ENCODE measurements at regions not wholly inside any gene's neighbourhood (a gene's known extent, or its start where the extent isn't known, plus 50 kb on each side); places are given as distances from the start of the nearest gene placed in this dataset.

- ChIA-PET RAD21 (ENCODE audit: low non-redundant PET in 1 of 2, low total read pairs in 2 of 2, uncharacterized antibody in 2 of 2, unreplicated experiment in 2 of 2) (no interaction called here), POLR2A (no interaction called here), CTCF (no interaction called here)
- no peak overlapping the region for H2AFZ ChIP-seq (ENCODE audit: low read depth, low read length, poor library complexity, severe bottlenecking)
- H3K36me3 ChIP-seq (ENCODE audit: control insufficient read depth in 1 of 2, insufficient read depth in 2 of 2, low read length in 2 of 2), result no peaks in the 10 kb centered on the region
- no peak for DNase-seq (ENCODE audit: low read depth, low spot score)
- ATAC-seq, result no peak
- no peaks in the 10 kb centered on the region for H4K20me1 ChIP-seq (ENCODE audit: insufficient read depth)
- no peaks in the 10 kb centered on the region for H3K4me1 ChIP-seq (ENCODE audit: control insufficient read depth in 1 of 2, insufficient read depth in 2 of 2, low read length in 2 of 2)
- BruUV-seq (replicated peaks), result no TSS peak
- no peak overlapping the region for H3K4me2 ChIP-seq (ENCODE audit: low read length)
- H3K79me2 ChIP-seq (ENCODE audit: insufficient read depth, low read length), result no peaks in the 10 kb centered on the region
- no peak overlapping the region for H3K27ac ChIP-seq (ENCODE audit: low read depth, low read length)
- no peaks in the 10 kb centered on the region for H3K9me3 ChIP-seq (ENCODE audit: control insufficient read depth in 1 of 2, insufficient read depth in 1 of 2, low read depth in 1 of 2, low read length in 2 of 2)
- intact Hi-C loops (cut with micrococcal nuclease), result loop anchor here (5.0 kb wide), 1 partner anchor 551 kb away; no protein-coding TSS in a partner anchor
- no peaks in the 10 kb centered on the region for H3K27me3 ChIP-seq (ENCODE audit: insufficient read depth, low read length)
- no peaks in the 10 kb centered on the region for H3K9me2 ChIP-seq (ENCODE audit: insufficient read depth)
- no peak for TF ChIP-seq EZH2 (IDR thresholded peaks at IDR 0.05)
- TF ChIP-seq RAD21 (IDR thresholded peaks at IDR 0.05; ENCODE audit: low read depth), result no peak
- no peak for TF ChIP-seq ZFX (IDR thresholded peaks at IDR 0.05)
- H3K9ac ChIP-seq (ENCODE audit: low read length), result no peak overlapping the region
- no peak overlapping the region for H3K4me3 ChIP-seq (replicated peaks in 1 of 2; ENCODE audit: low read depth in 1 of 2, low read length in 2 of 2)
Observed at GRCh38 chr11:87423161-87423560, 385.4 kb downstream of the TMEM135 start.

- ChIA-PET CTCF (no interaction called here), POLR2A (no interaction called here), RAD21 (ENCODE audit: low non-redundant PET in 1 of 2, low total read pairs in 2 of 2, uncharacterized antibody in 2 of 2, unreplicated experiment in 2 of 2) (no interaction called here)
- no peak overlapping the region for H3K27ac ChIP-seq (ENCODE audit: low read depth, low read length)
- BruUV-seq (replicated peaks), result no TSS peak
- H3K4me1 ChIP-seq (ENCODE audit: control insufficient read depth in 1 of 2, insufficient read depth in 2 of 2, low read length in 2 of 2), result no peaks in the 10 kb centered on the region
- no peaks in the 10 kb centered on the region for H3K79me2 ChIP-seq (ENCODE audit: insufficient read depth, low read length)
- intact Hi-C loops (cut with micrococcal nuclease), result loop anchor here (5.0 kb wide), 1 partner anchor 550 kb away; no protein-coding TSS in a partner anchor
- H4K20me1 ChIP-seq (ENCODE audit: insufficient read depth), result no peaks in the 10 kb centered on the region
- H3K9me2 ChIP-seq (ENCODE audit: insufficient read depth), result no peaks in the 10 kb centered on the region
- ATAC-seq, result no peak
- no peaks in the 10 kb centered on the region for H3K9me3 ChIP-seq (ENCODE audit: control insufficient read depth in 1 of 2, insufficient read depth in 1 of 2, low read depth in 1 of 2, low read length in 2 of 2)
- no peaks in the 10 kb centered on the region for H3K36me3 ChIP-seq (ENCODE audit: control insufficient read depth in 1 of 2, insufficient read depth in 2 of 2, low read length in 2 of 2)
- H2AFZ ChIP-seq (ENCODE audit: low read depth, low read length, poor library complexity, severe bottlenecking), result no peak overlapping the region
- H3K9ac ChIP-seq (ENCODE audit: low read length), result no peak overlapping the region
- H3K4me3 ChIP-seq (replicated peaks in 1 of 2; ENCODE audit: low read depth in 1 of 2, low read length in 2 of 2), result no peak overlapping the region
- H3K27me3 ChIP-seq (ENCODE audit: insufficient read depth, low read length), result no peaks in the 10 kb centered on the region; the same call in 1 of the 2 replicates
- no peak for DNase-seq (ENCODE audit: low read depth, low spot score)
- H3K4me2 ChIP-seq (ENCODE audit: low read length), result no peak overlapping the region
- TF ChIP-seq YY1 (IDR thresholded peaks at IDR 0.05; ENCODE audit: extremely low read depth, insufficient replicate concordance, low read depth, low read length), result no peak
- TF ChIP-seq CTCF (IDR thresholded peaks at IDR 0.05 in 2 of 3, conservative IDR thresholded peaks at IDR 0.05 in 1 of 3; ENCODE audit: borderline replicate concordance in 1 of 3, insufficient read depth in 1 of 3, low read depth in 2 of 3, low read length in 2 of 3), result no peak
- no peak for TF ChIP-seq SRF (IDR thresholded peaks at IDR 0.05; ENCODE audit: low read depth)
- no peak for TF ChIP-seq REST (IDR thresholded peaks at IDR 0.05; ENCODE audit: low read depth)
- TF ChIP-seq TCF7L2 (IDR thresholded peaks at IDR 0.05; ENCODE audit: borderline replicate concordance, extremely low read depth, insufficient read depth, insufficient read length), result no peak
- no peak for TF ChIP-seq ZNF274 (IDR thresholded peaks at IDR 0.05; ENCODE audit: low read depth, low read length)
- TF ChIP-seq MAX (IDR thresholded peaks at IDR 0.05), result no peak
- TF ChIP-seq ELF1 (IDR thresholded peaks at IDR 0.05; ENCODE audit: borderline replicate concordance, low read depth), result no peak
- TF ChIP-seq EZH2 (IDR thresholded peaks at IDR 0.05), result no peak
- TF ChIP-seq CEBPB (IDR thresholded peaks at IDR 0.05; ENCODE audit: low read depth), result no peak
- no peak for TF ChIP-seq FOSL1 (IDR thresholded peaks at IDR 0.05; ENCODE audit: low read depth)
Observed at GRCh38 chr11:87422566-87422965, 384.8 kb downstream of the TMEM135 start.

Measured in HCT116 (cell line).